Endometrium (tissue), 2 donors: ENCODE measurements at regions not wholly inside any gene's neighbourhood (a gene's known extent, or its start where the extent isn't known, plus 50 kb on each side); places are given as distances from the start of the nearest gene placed in this dataset.
"Not testable (repeated sequence)": the region's sequence is repeated elsewhere in the genome, so short reads cannot be mapped to it uniquely, and the experiment has no call there.

ENCODE experiments used
- FAIRE-seq: peaks from 2 replicates; lab custom pipeline; 2012; peaks lifted over from hg19 to GRCh38; lab: Jason Lieb, UNC
- donor health status: control.
- donor health status: control.

GRCh38 chr4:28296239-28296638, 1435.6 kb downstream of the STIM2 start:
- no peak for FAIRE-seq

- FAIRE-seq = no peak
Observed at GRCh38 chr4:28310926-28311325, 1450.3 kb downstream of the STIM2 start.

GRCh38 chr4:28312497-28312896, 1451.9 kb downstream of the STIM2 start:
- FAIRE-seq = not testable (repeated sequence)

- no peak for FAIRE-seq
Observed at GRCh38 chr4:28313729-28314713, 1453.4 kb downstream of the STIM2 start.

GRCh38 chr4:28317221-28317620, 1456.6 kb downstream of the STIM2 start:
- FAIRE-seq = no peak

GRCh38 chr4:28334249-28334648, 1473.6 kb downstream of the STIM2 start:
- no peak for FAIRE-seq

GRCh38 chr4:28341784-28342183, 1481.1 kb downstream of the STIM2 start:
- no peak for FAIRE-seq

- FAIRE-seq = no peak
Observed at GRCh38 chr4:28350485-28350884, 1489.8 kb downstream of the STIM2 start.

GRCh38 chr4:28351102-28351501, 1490.5 kb downstream of the STIM2 start:
- FAIRE-seq = no peak

GRCh38 chr4:28351826-28352225, 1491.2 kb downstream of the STIM2 start:
- no peak for FAIRE-seq

- no peak for FAIRE-seq
Observed at GRCh38 chr4:28354880-28355656, 1494.4 kb downstream of the STIM2 start.

GRCh38 chr4:28357990-28358389, 1497.3 kb downstream of the STIM2 start:
- FAIRE-seq = no peak

- FAIRE-seq = no peak
Observed at GRCh38 chr4:28358606-28359005, 1498.0 kb downstream of the STIM2 start.

GRCh38 chr4:28360681-28361080, 1500.0 kb downstream of the STIM2 start:
- FAIRE-seq = no peak

GRCh38 chr4:28362169-28362568, 1501.5 kb downstream of the STIM2 start:
- FAIRE-seq = no peak

- FAIRE-seq = no peak
Observed at GRCh38 chr4:28369499-28369898, 1508.9 kb downstream of the STIM2 start.

GRCh38 chr4:28373191-28373590, 1512.5 kb downstream of the STIM2 start:
- FAIRE-seq = no peak

GRCh38 chr4:28373601-28374000, 1513.0 kb downstream of the STIM2 start:
- FAIRE-seq = no peak

- FAIRE-seq = no peak
Observed at GRCh38 chr4:28378109-28378830, 1517.6 kb downstream of the STIM2 start.

- FAIRE-seq = no peak
Observed at GRCh38 chr4:28385801-28386200, 1525.2 kb downstream of the STIM2 start.

- FAIRE-seq = no peak
Observed at GRCh38 chr4:28386776-28387175, 1526.1 kb downstream of the STIM2 start.

GRCh38 chr4:28388471-28388870, 1527.8 kb downstream of the STIM2 start:
- FAIRE-seq = no peak
